ENCODE measurements at regions not wholly inside any gene's neighbourhood (a gene's known extent, or its start where the extent isn't known, plus 50 kb on each side); places are given as distances from the start of the nearest gene placed in this dataset.

DNA sequence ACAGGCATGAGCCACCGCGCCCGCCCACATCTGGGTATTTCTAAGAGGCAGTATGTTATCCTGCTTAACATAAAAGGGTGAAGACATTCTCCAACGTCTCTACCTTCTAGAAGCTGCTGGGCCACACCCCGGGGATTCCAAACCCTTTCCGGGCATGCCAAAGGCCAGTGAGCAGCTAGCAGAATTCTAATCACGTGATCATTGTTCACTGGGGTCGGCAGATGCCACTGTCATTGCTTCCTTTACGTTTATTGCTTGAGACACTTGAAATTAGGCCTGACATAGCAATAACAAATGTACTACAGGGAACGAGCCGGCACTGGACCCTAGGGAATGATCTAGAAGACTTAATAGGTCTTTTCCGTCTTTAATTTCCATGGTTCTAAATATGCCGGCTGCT, 141.2 kb upstream of the ZFHX3 start:
- Histone ChIP-seq H3K36me3 (ENCODE audit: control insufficient read depth, insufficient read depth, low read length) (no peaks in the 10 kb centered on the region), H3K56ac (ENCODE audit: extremely low read depth, insufficient read depth, low read length) (no peak overlapping the region), H3K4me1 (ENCODE audit: control insufficient read depth, insufficient read depth, low read length) (no peaks in the 10 kb centered on the region), H2BK20ac (ENCODE audit: low read depth, low read length) (no peak overlapping the region), H3K9ac (ENCODE audit: low read depth, low read length) (no peak overlapping the region), H3K9me3 (ENCODE audit: control insufficient read depth, insufficient read depth, low read length) (no peaks in the 10 kb centered on the region), H2BK120ac (ENCODE audit: low read depth, low read length) (no peak overlapping the region), H2AK9ac (replicated peaks; ENCODE audit: low read depth, low read length, poor library complexity) (no peak overlapping the region), H4K20me1 (ENCODE audit: insufficient read depth, low read length) (no peaks in the 10 kb centered on the region), H3K23ac (ENCODE audit: low read depth, low read length) (no peak overlapping the region), H2BK15ac (ENCODE audit: low read depth, low read length) (no peak overlapping the region), H4K5ac (ENCODE audit: low read depth, low read length) (no peak overlapping the region), H4K91ac (ENCODE audit: insufficient read depth, low read depth, low read length) (no peak overlapping the region), H4K8ac (ENCODE audit: low read depth in 2 of 2, low read length in 2 of 2) (no peak overlapping the region), H3K4me3 (ENCODE audit: insufficient read depth, low read depth, low read length) (no peak overlapping the region), H3K4ac (ENCODE audit: low read depth, low read length) (no peak overlapping the region), H3K79me1 (ENCODE audit: low read depth in 1 of 2, low read length in 2 of 2) (no peaks in the 10 kb centered on the region), H3K18ac (ENCODE audit: low read depth, low read length) (no peak overlapping the region), H3K4me2 (ENCODE audit: low read depth, low read length) (no peak overlapping the region), H2AK5ac (ENCODE audit: low read depth, low read length) (no peak overlapping the region), H3K27ac (ENCODE audit: insufficient read depth, low read length) (no peak overlapping the region), H3K9me1 (ENCODE audit: insufficient read depth, low read length) (no peaks in the 10 kb centered on the region), H3K14ac (replicated peaks; ENCODE audit: low read depth, low read length) (no peak overlapping the region), H2BK5ac (ENCODE audit: low read depth, low read length, poor library complexity, severe bottlenecking) (no peak overlapping the region), H2AFZ (replicated peaks; ENCODE audit: low read length, poor library complexity) (no peak overlapping the region), H3K27me3 (ENCODE audit: control insufficient read depth, insufficient read depth, low read length) (peaks cover 29% of the 10 kb centered on the region)
- intact Hi-C loops (cut with micrococcal nuclease), result no loop called here
- ChIA-PET CTCF (no interaction called here), POLR2A (ENCODE audit: unreplicated experiment) (no interaction called here)
- DNase-seq (no peak), ATAC-seq (ENCODE audit: low read depth) (no peak)
- no TSS peak for BruUV-seq (replicated peaks)
- in situ Hi-C loops (cut with MboI; ENCODE audit: low sequenced_read_pairs), result no loop called here
- WGBS, 2 experiments (ENCODE audit: extremely low coverage in 2 of 2, insufficient read length in 1 of 2), result 86% methylated on average over 8 of the region's 13 CpGs; no CpG with 5 or more reads in 1 of the 2 experiments
- dilution Hi-C loops (cut with HindIII; ENCODE audit: low sequenced_read_pairs, unreplicated experiment), result no loop called here
- TF ChIP-seq, protein P1, sequence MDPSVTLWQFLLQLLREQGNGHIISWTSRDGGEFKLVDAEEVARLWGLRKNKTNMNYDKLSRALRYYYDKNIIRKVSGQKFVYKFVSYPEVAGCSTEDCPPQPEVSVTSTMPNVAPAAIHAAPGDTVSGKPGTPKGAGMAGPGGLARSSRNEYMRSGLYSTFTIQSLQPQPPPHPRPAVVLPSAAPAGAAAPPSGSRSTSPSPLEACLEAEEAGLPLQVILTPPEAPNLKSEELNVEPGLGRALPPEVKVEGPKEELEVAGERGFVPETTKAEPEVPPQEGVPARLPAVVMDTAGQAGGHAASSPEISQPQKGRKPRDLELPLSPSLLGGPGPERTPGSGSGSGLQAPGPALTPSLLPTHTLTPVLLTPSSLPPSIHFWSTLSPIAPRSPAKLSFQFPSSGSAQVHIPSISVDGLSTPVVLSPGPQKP (IDR thresholded peaks at IDR 0.05; ENCODE audit: borderline replicate concordance, low read depth, low read length), result no peak
- TF ChIP-seq MXI1 (IDR thresholded peaks at IDR 0.05; ENCODE audit: borderline replicate concordance, low read depth, low read length) (no peak), RCOR1 (IDR thresholded peaks at IDR 0.05; ENCODE audit: insufficient replicate concordance, low read length) (no peak), FOS (IDR thresholded peaks at IDR 0.05; ENCODE audit: low read depth, low read length) (no peak), RAD21 (IDR thresholded peaks at IDR 0.05; ENCODE audit: low read length) (no peak), NFE2L2 (IDR thresholded peaks at IDR 0.05; ENCODE audit: low read depth, low read length) (no peak)
